ENCODE measurements at regions not wholly inside any gene's neighbourhood (a gene's known extent, or its start where the extent isn't known, plus 50 kb on each side); places are given as distances from the start of the nearest gene placed in this dataset.
"Not testable (repeated sequence)": the region's sequence is repeated elsewhere in the genome, so short reads cannot be mapped to it uniquely, and the experiment has no call there.

DNA sequence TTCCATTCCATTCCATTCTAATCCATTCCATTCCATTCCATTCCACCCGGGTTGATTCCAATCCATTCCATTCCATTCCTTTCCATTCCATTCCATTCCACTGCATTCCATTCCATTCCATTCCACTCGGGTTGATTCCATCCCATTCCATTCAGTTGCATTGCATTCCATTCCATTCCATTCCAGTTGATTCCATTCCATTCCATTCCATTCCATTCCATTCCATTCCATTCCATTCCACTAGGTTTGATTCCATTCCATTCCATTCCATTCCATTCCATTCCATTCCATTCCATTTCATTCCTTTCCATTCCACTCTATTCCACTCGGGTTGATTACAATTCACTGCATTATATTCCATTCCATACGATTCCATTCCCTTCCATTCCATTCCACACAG lies 1136.9 kb downstream of the RPIA start:
- H3K9me3 ChIP-seq (ENCODE audit: control insufficient read depth, insufficient read depth, low read length) = peaks cover 19% of the 10 kb centered on the region; the same call in 1 of the 2 replicates
- CTCF ChIA-PET; H3K4me3 ChIP-seq (ENCODE audit: low read depth, low read length); POLR2A ChIA-PET; H3K27me3 ChIP-seq (ENCODE audit: control insufficient read depth, insufficient read depth, low read length); DNase-seq (ENCODE audit: low read depth, low spot score); H3K27ac ChIP-seq (ENCODE audit: low read depth, low read length): not testable (repeated sequence)

DNA sequence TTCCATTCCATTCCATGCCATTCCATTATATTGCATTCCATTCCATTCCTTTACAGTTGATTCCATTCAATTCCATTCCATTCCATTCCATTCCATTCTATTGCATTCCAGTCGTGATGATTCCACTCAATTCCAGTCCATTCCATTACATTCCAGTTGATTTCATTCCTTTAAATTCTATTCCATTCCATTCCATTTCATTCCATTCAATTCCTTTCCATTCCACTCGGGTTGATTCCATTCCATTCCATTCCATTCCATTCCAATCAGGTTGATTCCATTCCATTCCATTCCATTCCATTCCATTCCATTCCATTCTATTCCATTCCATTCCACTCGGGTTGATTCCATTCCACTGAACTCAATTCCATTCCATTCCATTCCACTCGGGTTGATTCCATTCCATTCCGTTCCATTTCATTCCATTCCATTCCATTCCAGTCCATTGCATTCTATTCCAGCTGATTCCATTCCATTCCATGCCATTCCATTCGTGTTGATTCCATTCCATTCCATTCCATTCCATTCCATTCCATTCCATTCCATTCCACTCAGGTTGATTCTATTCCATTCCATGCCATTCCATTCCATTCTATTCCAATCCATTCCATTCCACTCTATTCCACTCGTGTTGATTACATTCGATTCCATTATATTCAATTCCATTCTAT lies 1137.6 kb downstream of the RPIA start:
- H3K27me3 ChIP-seq (ENCODE audit: control insufficient read depth, insufficient read depth, low read length); H3K27ac ChIP-seq (ENCODE audit: low read depth, low read length); CTCF ChIA-PET; H3K4me3 ChIP-seq (ENCODE audit: low read depth, low read length); DNase-seq (ENCODE audit: low read depth, low spot score); POLR2A ChIA-PET: not testable (repeated sequence)
- H3K9me3 ChIP-seq (ENCODE audit: control insufficient read depth, insufficient read depth, low read length) = peaks cover 15% of the 10 kb centered on the region; the same call in 1 of the 2 replicates

DNA sequence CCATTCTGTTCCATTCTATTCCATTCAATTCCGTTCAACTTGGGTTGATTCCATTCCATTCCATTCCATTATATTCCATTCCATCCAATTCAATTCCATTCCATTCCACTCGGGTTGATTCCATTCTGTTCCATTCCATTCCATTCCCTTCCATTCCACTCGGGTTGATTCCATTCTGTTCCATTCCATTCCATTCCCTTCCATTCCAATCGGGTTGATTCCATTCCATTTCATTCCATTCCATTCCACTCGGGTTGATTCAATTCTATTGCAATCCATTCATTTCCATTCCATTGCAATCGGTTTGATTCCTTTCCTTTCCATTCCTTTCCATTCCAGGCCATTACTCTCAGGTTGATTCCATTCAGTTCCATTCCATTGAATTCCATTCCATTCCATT lies 1138.4 kb downstream of the RPIA start:
- CTCF ChIA-PET = no interaction called here
- Histone ChIP-seq H3K27me3 (ENCODE audit: control insufficient read depth, insufficient read depth, low read length) (no peaks in the 10 kb centered on the region), H3K27ac (ENCODE audit: low read depth, low read length) (no peak overlapping the region), H3K4me3 (ENCODE audit: low read depth, low read length) (no peak overlapping the region), H3K9me3 (ENCODE audit: control insufficient read depth, insufficient read depth, low read length) (peaks cover 9% of the 10 kb centered on the region; the same call in 1 of the 2 replicates)
- DNase-seq (ENCODE audit: low read depth, low spot score) = no peak
- POLR2A ChIA-PET = no interaction called here
- TF ChIP-seq, protein P1, sequence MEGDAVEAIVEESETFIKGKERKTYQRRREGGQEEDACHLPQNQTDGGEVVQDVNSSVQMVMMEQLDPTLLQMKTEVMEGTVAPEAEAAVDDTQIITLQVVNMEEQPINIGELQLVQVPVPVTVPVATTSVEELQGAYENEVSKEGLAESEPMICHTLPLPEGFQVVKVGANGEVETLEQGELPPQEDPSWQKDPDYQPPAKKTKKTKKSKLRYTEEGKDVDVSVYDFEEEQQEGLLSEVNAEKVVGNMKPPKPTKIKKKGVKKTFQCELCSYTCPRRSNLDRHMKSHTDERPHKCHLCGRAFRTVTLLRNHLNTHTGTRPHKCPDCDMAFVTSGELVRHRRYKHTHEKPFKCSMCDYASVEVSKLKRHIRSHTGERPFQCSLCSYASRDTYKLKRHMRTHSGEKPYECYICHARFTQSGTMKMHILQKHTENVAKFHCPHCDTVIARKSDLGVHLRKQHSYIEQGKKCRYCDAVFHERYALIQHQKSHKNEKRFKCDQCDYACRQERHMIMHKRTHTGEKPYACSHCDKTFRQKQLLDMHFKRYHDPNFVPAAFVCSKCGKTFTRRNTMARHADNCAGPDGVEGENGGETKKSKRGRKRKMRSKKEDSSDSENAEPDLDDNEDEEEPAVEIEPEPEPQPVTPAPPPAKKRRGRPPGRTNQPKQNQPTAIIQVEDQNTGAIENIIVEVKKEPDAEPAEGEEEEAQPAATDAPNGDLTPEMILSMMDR (IDR thresholded peaks at IDR 0.05; ENCODE audit: low read depth, low read length) = no peak

DNA sequence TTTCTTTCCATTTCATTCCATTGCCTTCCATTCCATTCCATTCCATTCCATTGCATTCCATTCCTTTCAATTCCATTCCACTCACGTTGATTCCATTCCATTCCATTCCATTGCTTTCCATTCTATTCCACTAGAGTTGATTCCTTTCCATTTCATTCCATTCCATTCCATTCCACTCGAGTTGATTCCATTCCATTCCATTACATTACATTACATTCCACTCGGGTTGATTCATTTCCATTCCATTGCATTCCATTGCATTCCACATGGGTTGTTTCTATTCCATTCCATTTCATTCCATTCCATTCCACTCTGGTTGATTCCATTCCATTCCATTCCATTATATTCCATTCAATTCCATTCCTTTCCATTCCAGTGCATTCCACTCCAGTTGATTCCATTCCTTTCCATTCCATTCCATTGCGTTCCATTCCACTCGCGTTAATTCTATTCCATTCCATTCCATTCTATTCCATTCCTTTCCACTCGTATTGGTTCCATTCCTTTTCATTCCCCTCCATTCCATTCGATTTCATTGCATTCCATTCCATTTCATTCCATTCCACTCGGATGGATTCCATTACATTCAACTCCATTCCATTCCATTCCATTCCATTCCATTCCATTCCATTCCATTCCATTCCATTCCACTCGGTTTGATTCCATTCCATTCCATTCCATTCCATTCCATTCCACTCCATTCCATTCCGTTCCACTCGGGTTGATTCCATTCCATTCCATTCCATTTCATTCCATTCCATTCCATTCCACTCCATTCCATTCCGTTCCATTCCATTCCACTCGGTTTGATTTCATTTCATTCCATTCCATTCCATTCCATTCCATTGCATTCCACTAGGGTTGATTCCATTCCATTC lies 1139.1 kb downstream of the RPIA start:
- H3K4me3 ChIP-seq (ENCODE audit: low read depth, low read length); H3K9me3 ChIP-seq (ENCODE audit: control insufficient read depth, insufficient read depth, low read length); H3K27me3 ChIP-seq (ENCODE audit: control insufficient read depth, insufficient read depth, low read length); H3K27ac ChIP-seq (ENCODE audit: low read depth, low read length); DNase-seq (ENCODE audit: low read depth, low spot score); POLR2A ChIA-PET; CTCF ChIA-PET: not testable (repeated sequence)

DNA sequence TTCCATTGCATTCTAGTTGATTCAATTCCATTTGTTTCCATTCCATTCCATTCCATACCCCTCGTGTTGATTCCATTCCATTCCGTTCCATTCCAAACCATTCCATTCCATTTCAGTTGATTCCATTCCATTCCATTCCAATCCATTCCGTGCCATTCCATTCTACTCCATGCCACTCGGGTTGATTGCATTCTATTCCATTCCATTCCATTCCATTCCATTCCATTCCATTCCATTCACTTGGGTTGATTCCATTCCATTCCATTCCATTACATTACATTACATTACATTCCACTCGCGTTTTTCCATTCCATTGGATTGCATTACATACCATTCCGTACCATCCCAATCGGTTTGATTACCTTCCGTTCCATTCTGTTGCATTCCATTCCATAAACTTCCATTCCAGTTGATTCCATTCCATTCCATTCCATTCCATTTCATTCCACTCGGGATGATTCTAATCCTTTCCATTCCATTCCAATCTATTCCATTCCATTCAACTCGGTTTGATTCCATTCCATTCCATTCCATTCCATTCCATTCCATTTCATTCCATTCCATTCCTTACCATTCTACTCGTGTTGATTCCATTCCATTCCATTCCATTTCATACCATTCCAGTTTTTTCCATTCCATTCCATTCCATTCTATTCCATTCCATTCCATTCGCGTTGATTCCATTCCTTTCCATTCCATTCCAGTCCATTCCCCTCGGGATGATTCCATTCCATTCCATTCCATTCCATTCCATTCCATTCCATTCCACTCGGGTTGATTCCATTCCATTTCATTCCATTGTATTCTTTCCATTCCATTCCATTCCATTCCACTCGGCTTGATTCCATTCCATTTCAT lies 1140.4 kb downstream of the RPIA start:
- Histone ChIP-seq H3K4me3 (ENCODE audit: low read depth, low read length) (no peak overlapping the region), H3K27me3 (ENCODE audit: control insufficient read depth, insufficient read depth, low read length) (no peaks in the 10 kb centered on the region), H3K9me3 (ENCODE audit: control insufficient read depth, insufficient read depth, low read length) (no peaks in the 10 kb centered on the region; the same call in 1 of the 2 replicates), H3K27ac (ENCODE audit: low read depth, low read length) (no peak overlapping the region)
- ChIA-PET POLR2A (no interaction called here), CTCF (no interaction called here)
- TF ChIP-seq, protein P1 (IDR thresholded peaks at IDR 0.05; ENCODE audit: low read depth, low read length) = no peak
- no peak for DNase-seq (ENCODE audit: low read depth, low spot score)

DNA sequence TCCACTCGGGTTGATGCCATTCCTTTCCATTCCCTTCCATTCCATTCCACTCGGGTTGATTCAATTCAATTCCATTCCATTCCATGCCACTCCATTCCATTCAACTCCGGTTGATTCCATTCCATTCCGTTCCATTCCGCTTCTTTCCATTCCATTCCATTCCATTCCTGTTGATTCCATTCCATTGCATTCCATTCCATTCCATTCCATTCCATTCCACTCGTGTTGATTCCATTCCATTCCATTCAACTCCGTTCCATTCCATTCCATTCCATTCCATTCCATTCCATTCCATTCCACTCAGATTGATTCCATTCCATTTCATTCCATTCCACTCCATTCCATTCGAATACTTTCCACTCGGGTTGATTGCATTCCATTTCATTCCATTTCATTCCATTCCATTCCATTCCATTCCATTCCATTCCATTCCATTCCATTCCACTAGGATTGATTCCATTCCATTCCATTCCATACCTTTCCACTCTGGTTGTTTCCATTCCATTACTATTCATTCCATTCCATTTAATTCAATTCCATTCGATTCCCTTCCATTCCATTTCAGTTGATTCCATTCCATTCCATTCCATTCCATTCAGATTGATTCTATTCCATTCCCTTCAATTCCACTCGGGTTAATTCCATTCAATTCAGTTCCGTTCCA lies 1141.8 kb downstream of the RPIA start:
- Histone ChIP-seq H3K4me3 (ENCODE audit: low read depth, low read length) (no peak overlapping the region), H3K9me3 (ENCODE audit: control insufficient read depth, insufficient read depth, low read length) (no peaks in the 10 kb centered on the region; the same call in 1 of the 2 replicates), H3K27ac (ENCODE audit: low read depth, low read length) (no peak overlapping the region), H3K27me3 (ENCODE audit: control insufficient read depth, insufficient read depth, low read length) (no peaks in the 10 kb centered on the region)
- no peak for DNase-seq (ENCODE audit: low read depth, low spot score)
- ChIA-PET CTCF (no interaction called here), POLR2A (no interaction called here)
- TF ChIP-seq, protein P1 (IDR thresholded peaks at IDR 0.05; ENCODE audit: low read depth, low read length) = no peak
